Esophagus squamous epithelium (tissue), 5 donors: ENCODE measurements at regions not wholly inside any gene's neighbourhood (a gene's known extent, or its start where the extent isn't known, plus 50 kb on each side); places are given as distances from the start of the nearest gene placed in this dataset.

Experiments
- DNase-seq: peaks from one replicate; lab custom pipeline; 2025; lab: John Stamatoyannopoulos, UW
- H3K27ac ChIP-seq, 4 donors: fragments of 200-600 bp; sonication (generic); one replicate each; pipeline ENCODE4 v1.5.1; 2016 to 2019; ENCODE audit warnings: mild to moderate bottlenecking in 1 of 4
- H3K27me3 ChIP-seq, 4 donors: fragments of 200-600 bp; sonication (generic); 1 replicate in 3 of 4; 2 replicates in 1 of 4; pipeline versions ENCODE4 v1.5.1 to v1.6.0; 2017 to 2021; ENCODE audit warnings: antibody characterized with exemption in 1 of 4
- H3K36me3 ChIP-seq, 3 donors: fragments of 200-600 bp; sonication (generic); one replicate each; pipeline ENCODE4 v1.5.1; 2016 to 2019
- H3K4me1 ChIP-seq, 3 donors: fragments of 200-600 bp; sonication (generic); one replicate each; pipeline ENCODE4 v1.5.1; 2017 to 2019
- H3K4me3 ChIP-seq, 4 donors: fragments of 200-600 bp; sonication (generic); 1 replicate in 3 of 4; 2 replicates in 1 of 4; pipeline ENCODE4 v1.5.1; 2016 to 2019; ENCODE audit warnings: mild to moderate bottlenecking in 2 of 4, moderate library complexity in 1 of 4
- H3K9me3 ChIP-seq, 3 donors: fragments of 200-600 bp; sonication (generic); one replicate each; pipeline ENCODE4 v1.5.1; 2016 to 2019
- CTCF ChIP-seq, 6 experiments: fragments of 450-650 bp in 4 of 6; fragments of 200-600 bp in 2 of 6; sonication (generic) in 2 of 6; IDR thresholded peaks; one replicate each; pipeline ENCODE4 v1.5.1; 2016 to 2019; ENCODE audit warnings: antibody characterized with exemption in 6 of 6, mild to moderate bottlenecking in 4 of 6, moderate library complexity in 4 of 6
- POLR2A ChIP-seq, 4 donors: fragments of 450-650 bp; IDR thresholded peaks; one replicate each; pipeline ENCODE4 v1.6.1; 2017; ENCODE audit warnings: antibody characterized with exemption in 4 of 4, mild to moderate bottlenecking in 4 of 4, moderate library complexity in 3 of 4
- WGBS, 2 donors: methylation state at CpG; one replicate each; pipeline ENCODE4 v1.1.5; 2018; 5-methylcytosine and 5-hydroxymethylcytosine counted together
- intact Hi-C: fragments of 100-400 bp; cut with DNase I; formaldehyde crosslinking; loops from one replicate; pipeline ENCODE4 v1.15.0; 2022
- donor health status: DM: yes; HTN: yes; CAD: no.

- DNase-seq: no peak
- intact Hi-C loops: no loop called here
Observed at GRCh38 chr2:65589667-65590066, 157.3 kb upstream of the SPRED2 start.

GRCh38 chr2:65587779-65588178 lies 155.4 kb upstream of the SPRED2 start:
- intact Hi-C loops: no loop called here
- DNase-seq: no peak
- Histone ChIP-seq H3K4me1 (no peaks in the 10 kb centered on the region), H3K9me3 (no peaks in the 10 kb centered on the region), H3K27ac (no peak overlapping the region), H3K36me3 (no peaks in the 10 kb centered on the region), H3K27me3 (no peaks in the 10 kb centered on the region), H3K4me3 (no peak overlapping the region)
- TF ChIP-seq POLR2A (IDR thresholded peaks at IDR 0.05) (no peak), CTCF (IDR thresholded peaks at IDR 0.05) (no peak)
- 95 to 98% methylated on average over 4 of the region's 4 CpGs for WGBS, 2 donors

More at GRCh38 chr2:65589667-65590066, 157.3 kb upstream of the SPRED2 start:
- no peaks in the 10 kb centered on the region for H3K9me3 ChIP-seq
- H3K27me3 ChIP-seq: no peaks in the 10 kb centered on the region
- TF ChIP-seq CTCF (IDR thresholded peaks at IDR 0.05) (no peak), POLR2A (IDR thresholded peaks at IDR 0.05) (no peak)
- no peak overlapping the region for H3K4me3 ChIP-seq
- H3K36me3 ChIP-seq: no peaks in the 10 kb centered on the region
- H3K27ac ChIP-seq: no peak overlapping the region
- H3K4me1 ChIP-seq: no peaks in the 10 kb centered on the region
- WGBS, 2 donors: 72 to 81% methylated on average over 2 of the region's 2 CpGs

- intact Hi-C loops: no loop called here
- H3K27ac ChIP-seq: no peak overlapping the region
- no peaks in the 10 kb centered on the region for H3K27me3 ChIP-seq
- TF ChIP-seq CTCF (IDR thresholded peaks at IDR 0.05) (no peak), POLR2A (IDR thresholded peaks at IDR 0.05) (no peak)
- H3K36me3 ChIP-seq: no peaks in the 10 kb centered on the region
- H3K4me3 ChIP-seq: no peak overlapping the region
- DNase-seq: no peak
- 87 to 90% methylated on average over 4 of the region's 4 CpGs for WGBS, 2 donors
- H3K4me1 ChIP-seq: no peaks in the 10 kb centered on the region
- no peaks in the 10 kb centered on the region for H3K9me3 ChIP-seq
Observed at GRCh38 chr2:65586516-65586915, 154.1 kb upstream of the SPRED2 start.

GRCh38 chr2:65583061-65583460 lies 150.7 kb upstream of the SPRED2 start:
- no peak for TF ChIP-seq POLR2A (IDR thresholded peaks at IDR 0.05)
- TF ChIP-seq CTCF (IDR thresholded peaks at IDR 0.05): no peak
- H3K4me1 ChIP-seq: no peaks in the 10 kb centered on the region
- peaks cover 0 to 9% (median 0%) of the 10 kb centered on the region in 4 donors for H3K27me3 ChIP-seq
- no peak overlapping the region for H3K4me3 ChIP-seq
- DNase-seq: no peak
- 76 to 79% methylated on average over 11 of the region's 11 CpGs for WGBS, 2 donors
- no peaks in the 10 kb centered on the region for H3K36me3 ChIP-seq
- intact Hi-C loops: no loop called here
- no peaks in the 10 kb centered on the region for H3K9me3 ChIP-seq
- no peak overlapping the region for H3K27ac ChIP-seq

GRCh38 chr2:65582364-65582763 lies 150.0 kb upstream of the SPRED2 start:
- peaks cover 0 to 6% (median 3%) of the 10 kb centered on the region in 3 donors for H3K4me1 ChIP-seq
- H3K4me3 ChIP-seq: no peak overlapping the region
- DNase-seq: no peak
- H3K27ac ChIP-seq: no peak overlapping the region
- WGBS, 2 donors: 84 to 98% methylated on average over 5 of the region's 5 CpGs
- intact Hi-C loops: no loop called here
- H3K27me3 ChIP-seq: peaks cover 0 to 9% (median 0%) of the 10 kb centered on the region in 4 donors
- no peaks in the 10 kb centered on the region for H3K9me3 ChIP-seq
- H3K36me3 ChIP-seq: no peaks in the 10 kb centered on the region
- TF ChIP-seq POLR2A (IDR thresholded peaks at IDR 0.05) (no peak), CTCF (IDR thresholded peaks at IDR 0.05) (no peak)
